Epithelial cell of proximal tubule (primary cell): ENCODE measurements at regions not wholly inside any gene's neighbourhood (a gene's known extent, or its start where the extent isn't known, plus 50 kb on each side); places are given as distances from the start of the nearest gene placed in this dataset.
A peak's percentile ranks its signal among the peaks of the same experiment; 100 is the strongest.

Experiments
- DNase-seq: peaks from one replicate; pipeline ENCODE4 v3.0.0-alpha.2; 2011; ENCODE audit warnings: low read depth
- H3K4me3 ChIP-seq: 2 replicates; pipeline ENCODE4 v1.5.1; 2011; ENCODE audit warnings: low read depth, mild to moderate bottlenecking, low read length
- CTCF ChIP-seq: conservative IDR thresholded peaks from 2 replicates; pipeline ENCODE4 v1.5.1; 2012; ENCODE audit warnings: low read depth, mild to moderate bottlenecking, low read length

GRCh38 chr7:84277628-84278224 is 83.1 kb upstream of the SEMA3A start:
- no peak overlapping the region for H3K4me3 ChIP-seq
- no peak for TF ChIP-seq CTCF
- DNase-seq, result no peak

DNA sequence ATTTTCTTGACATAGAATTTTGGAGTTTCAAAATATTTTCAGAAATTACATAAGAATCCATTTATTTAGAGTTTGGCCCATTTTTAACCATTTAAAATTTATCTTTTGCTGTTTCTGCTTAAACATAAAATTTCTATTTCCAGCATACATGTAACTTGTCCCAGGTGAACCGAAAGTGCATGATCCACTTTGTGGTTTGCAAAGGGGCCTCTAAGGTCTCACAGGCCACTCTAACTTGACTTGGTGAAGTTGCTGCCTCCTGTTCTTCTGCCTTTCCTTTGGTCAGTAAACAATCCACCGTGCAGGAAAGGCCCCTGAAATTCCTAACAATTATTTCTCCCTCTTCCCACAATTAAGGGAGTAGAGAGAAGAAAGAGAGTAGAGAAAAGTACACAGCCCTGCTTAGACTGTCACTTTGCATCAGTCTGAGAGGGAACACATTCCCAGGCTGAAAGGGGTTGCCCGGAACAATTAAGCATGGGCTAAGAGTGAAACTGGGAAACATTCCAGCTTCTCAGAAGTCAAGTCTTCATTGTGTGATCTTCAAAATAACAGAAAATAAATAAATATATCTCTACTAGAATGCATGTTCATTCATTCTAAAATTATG is 79.5 kb upstream of the SEMA3A start:
- no peak for TF ChIP-seq CTCF
- no peak overlapping the region for H3K4me3 ChIP-seq
- no peak for DNase-seq

DNA sequence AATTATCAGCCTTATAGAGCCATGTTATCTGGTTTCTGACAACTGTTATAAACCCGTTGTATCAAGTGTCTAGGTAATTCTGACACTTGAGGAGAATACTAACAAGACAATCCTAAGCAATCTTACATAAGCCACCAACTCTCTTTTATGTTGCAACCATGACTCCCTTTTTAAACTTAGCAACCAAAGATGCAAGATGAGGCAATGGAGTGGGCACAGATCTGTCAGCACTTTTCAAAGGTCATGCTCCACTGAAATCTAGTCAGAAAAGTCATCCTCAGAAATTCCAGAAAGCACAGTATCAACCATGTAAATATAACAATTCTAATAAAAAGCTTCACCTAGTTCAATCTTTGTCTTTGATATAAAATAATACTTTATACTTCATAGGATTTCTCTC is 77.0 kb upstream of the SEMA3A start:
- no peak for TF ChIP-seq CTCF
- H3K4me3 ChIP-seq, result no peak overlapping the region
- DNase-seq, result peak; percentile 58

- DNase-seq, result no peak
- H3K4me3 ChIP-seq, result no peak overlapping the region
- TF ChIP-seq CTCF, result no peak
Observed at GRCh38 chr7:84264396-84264795, 69.8 kb upstream of the SEMA3A start.

DNA sequence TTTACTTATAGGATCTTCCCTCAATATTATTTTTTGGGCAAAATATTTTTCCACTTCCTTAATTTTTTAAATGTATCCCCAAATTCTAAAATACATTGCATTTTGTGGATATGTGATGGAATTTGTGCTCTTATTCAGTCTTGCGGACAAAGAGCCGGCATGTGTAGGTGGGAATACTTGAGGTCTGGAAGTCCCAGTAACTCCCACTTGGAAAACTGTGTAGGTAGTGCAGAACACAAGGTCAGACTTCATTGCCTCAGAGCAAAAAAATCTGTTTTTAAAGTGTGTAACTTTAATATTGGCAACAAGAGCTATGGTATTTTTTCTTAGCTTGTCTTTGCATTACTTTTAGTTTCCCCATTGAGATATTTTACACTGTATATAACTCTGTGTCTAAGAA is 68.5 kb upstream of the SEMA3A start:
- H3K4me3 ChIP-seq, result no peak overlapping the region
- no peak for TF ChIP-seq CTCF
- DNase-seq, result no peak

DNA sequence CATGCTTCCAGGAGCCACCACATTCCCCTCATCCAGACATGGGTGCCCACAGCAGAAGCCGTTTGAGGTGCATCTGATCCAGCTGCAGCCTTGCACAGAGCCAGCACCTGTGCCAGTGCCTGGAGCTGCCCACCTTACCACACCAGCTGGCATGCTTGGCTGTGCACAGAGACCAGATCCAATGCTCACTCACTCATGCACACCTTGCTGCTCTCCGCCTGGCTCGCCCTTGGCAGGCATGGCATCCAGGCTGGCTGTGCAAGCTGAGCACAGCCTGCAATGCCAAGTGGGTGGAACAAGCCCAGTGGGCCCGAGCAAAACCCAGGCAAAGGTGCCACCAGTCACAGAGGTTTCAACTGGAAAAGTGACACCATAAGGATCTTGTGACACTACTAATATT is 66.9 kb upstream of the SEMA3A start:
- no peak overlapping the region for H3K4me3 ChIP-seq
- no peak for DNase-seq
- no peak for TF ChIP-seq CTCF

- no peak overlapping the region for H3K4me3 ChIP-seq
- no peak for DNase-seq
- no peak for TF ChIP-seq CTCF
Observed at GRCh38 chr7:84258628-84259027, 64.0 kb upstream of the SEMA3A start.
